Kidney epithelial cell (primary cell): ENCODE measurements at regions not wholly inside any gene's neighbourhood (a gene's known extent, or its start where the extent isn't known, plus 50 kb on each side); places are given as distances from the start of the nearest gene placed in this dataset.

Experiments
- DNase-seq: peaks from one replicate; pipeline ENCODE4 v3.0.0-alpha.2; 2010; ENCODE audit warnings: low read depth
- H3K27me3 ChIP-seq: 2 replicates; pipeline ENCODE4 v1.6.0; 2011; ENCODE audit warnings: low read length; ENCODE audit not compliant: control insufficient read depth, insufficient read depth
- H3K36me3 ChIP-seq: 2 replicates; pipeline ENCODE4 v1.5.1; 2011; ENCODE audit warnings: low read length; ENCODE audit not compliant: control insufficient read depth, insufficient read depth
- H3K4me3 ChIP-seq: 2 replicates; pipeline ENCODE4 v1.5.1; 2011; ENCODE audit warnings: low read depth, mild to moderate bottlenecking, control low read depth, low read length
- CTCF ChIP-seq: IDR thresholded peaks from 2 replicates; pipeline ENCODE4 v1.5.1; 2011; ENCODE audit warnings: mild to moderate bottlenecking, moderate library complexity, low read length, control low read depth, inconsistent platforms; ENCODE audit not compliant: insufficient read depth, poor library complexity, severe bottlenecking

- H3K36me3 ChIP-seq = no peaks in the 10 kb centered on the region
- DNase-seq = no peak
- no peak overlapping the region for H3K4me3 ChIP-seq
- H3K27me3 ChIP-seq = no peaks in the 10 kb centered on the region
- no peak for TF ChIP-seq CTCF
Observed at GRCh38 chr2:64861452-64862397, 127.5 kb upstream of the SLC1A4 start.

GRCh38 chr2:64862623-64863022 lies 126.6 kb upstream of the SLC1A4 start:
- TF ChIP-seq CTCF = no peak
- no peak overlapping the region for H3K4me3 ChIP-seq
- H3K36me3 ChIP-seq = no peaks in the 10 kb centered on the region
- H3K27me3 ChIP-seq = no peaks in the 10 kb centered on the region
- DNase-seq = no peak

GRCh38 chr2:64863097-64863820 lies 125.9 kb upstream of the SLC1A4 start:
- no peak for TF ChIP-seq CTCF
- H3K36me3 ChIP-seq = no peaks in the 10 kb centered on the region
- DNase-seq = no peak
- no peak overlapping the region for H3K4me3 ChIP-seq
- H3K27me3 ChIP-seq = no peaks in the 10 kb centered on the region

GRCh38 chr2:64865073-64865830 lies 123.9 kb upstream of the SLC1A4 start:
- peak overlapping the region; percentile 34 for H3K4me3 ChIP-seq
- DNase-seq = no peak
- peaks cover 2% of the 10 kb centered on the region for H3K27me3 ChIP-seq
- TF ChIP-seq CTCF = peak; percentile 28
- H3K36me3 ChIP-seq = no peaks in the 10 kb centered on the region

- DNase-seq = no peak
- Histone ChIP-seq H3K4me3 (peak overlapping the region; percentile 12), H3K36me3 (no peaks in the 10 kb centered on the region), H3K27me3 (peaks cover 2% of the 10 kb centered on the region)
- no peak for TF ChIP-seq CTCF
Observed at GRCh38 chr2:64865831-64866345, 123.3 kb upstream of the SLC1A4 start.
